ENCODE measurements at regions not wholly inside any gene's neighbourhood (a gene's known extent, or its start where the extent isn't known, plus 50 kb on each side); places are given as distances from the start of the nearest gene placed in this dataset.
"Not testable (repeated sequence)": the region's sequence is repeated elsewhere in the genome, so short reads cannot be mapped to it uniquely, and the experiment has no call there.

DNA sequence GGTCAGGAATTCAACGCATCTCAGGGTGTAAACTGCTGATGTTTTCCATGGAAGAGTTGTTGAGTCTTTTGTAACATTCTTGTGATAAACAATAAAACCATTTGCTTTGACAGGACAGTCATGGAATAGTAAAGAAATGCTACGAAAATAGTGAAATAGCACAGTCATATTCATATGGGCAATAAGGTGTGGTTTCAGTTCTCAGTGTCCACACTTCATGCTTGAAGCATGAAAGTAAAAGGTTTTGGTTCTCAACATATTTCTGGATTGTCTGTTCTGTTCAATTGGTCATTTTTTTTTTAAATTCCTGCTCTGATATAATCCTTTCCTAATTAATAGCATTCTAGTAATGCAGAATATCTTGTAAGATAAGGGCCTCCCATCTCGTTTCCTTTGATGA is 467.6 kb upstream of the ZNF608 start:
- DNase-seq = no peak

DNA sequence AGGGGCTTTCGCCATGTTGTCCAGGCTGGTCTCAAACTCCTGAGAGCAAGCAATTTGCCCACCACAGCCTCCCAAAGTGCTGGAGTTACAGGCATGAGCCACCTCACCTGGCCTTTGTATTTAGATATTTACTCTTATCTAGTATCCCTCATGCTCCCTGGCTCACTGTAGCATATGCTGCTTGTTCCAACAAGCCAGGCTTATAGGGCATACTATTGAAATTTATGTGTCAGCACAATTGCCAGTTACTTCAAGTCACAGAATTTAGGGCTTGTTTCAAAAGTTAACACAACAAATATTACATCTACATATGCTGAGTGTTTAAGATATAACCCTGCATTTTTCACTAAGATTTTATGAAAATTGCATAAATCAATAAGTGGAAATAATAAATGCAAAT is 469.2 kb upstream of the ZNF608 start:
- DNase-seq = no peak

- no peak for DNase-seq
Observed at GRCh38 chr5:125219710-125220109, 473.3 kb upstream of the ZNF608 start.

GRCh38 chr5:125220284-125220683 is 473.8 kb upstream of the ZNF608 start:
- no peak for DNase-seq

GRCh38 chr5:125222597-125223240 is 476.3 kb upstream of the ZNF608 start:
- DNase-seq = no peak

DNA sequence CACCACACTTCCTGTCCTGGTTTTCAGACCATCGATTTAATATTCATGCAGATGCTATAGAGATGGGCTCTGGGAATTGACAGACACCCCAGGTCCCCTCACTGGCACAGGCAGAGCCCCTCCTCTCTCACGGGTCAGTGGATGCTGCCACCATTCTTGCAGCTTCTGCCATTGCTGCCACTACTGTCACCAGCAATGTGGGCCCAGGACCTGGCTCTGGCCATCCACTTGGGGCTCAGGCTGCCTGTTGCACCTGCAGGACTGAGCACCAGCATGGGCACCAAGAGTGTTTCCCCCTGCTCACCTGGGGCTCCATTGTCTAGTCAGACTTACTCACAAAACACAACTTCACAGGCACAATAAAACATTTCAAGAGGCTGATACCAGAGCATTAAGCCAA is 479.0 kb upstream of the ZNF608 start:
- no peak for DNase-seq

DNA sequence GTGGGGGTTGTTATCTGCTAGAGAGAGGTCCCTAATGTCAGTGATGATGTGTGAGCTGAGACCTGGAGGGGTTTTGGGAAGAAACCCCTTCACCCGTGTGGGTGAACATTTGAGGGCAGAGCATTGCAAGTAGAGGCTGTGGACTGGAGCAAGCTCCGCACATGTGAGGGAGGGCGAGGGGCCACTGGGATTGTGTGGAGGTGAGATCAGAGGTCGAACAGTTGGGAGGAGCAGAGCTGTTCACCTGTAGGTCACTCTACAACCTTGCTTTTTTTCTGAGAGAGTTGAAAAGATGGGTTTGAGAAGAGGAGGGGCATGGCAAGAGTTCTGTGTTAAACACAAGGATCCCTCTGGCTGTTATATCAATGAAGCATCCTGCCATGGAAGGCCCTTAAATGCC is 480.4 kb upstream of the ZNF608 start:
- no peak for DNase-seq

DNA sequence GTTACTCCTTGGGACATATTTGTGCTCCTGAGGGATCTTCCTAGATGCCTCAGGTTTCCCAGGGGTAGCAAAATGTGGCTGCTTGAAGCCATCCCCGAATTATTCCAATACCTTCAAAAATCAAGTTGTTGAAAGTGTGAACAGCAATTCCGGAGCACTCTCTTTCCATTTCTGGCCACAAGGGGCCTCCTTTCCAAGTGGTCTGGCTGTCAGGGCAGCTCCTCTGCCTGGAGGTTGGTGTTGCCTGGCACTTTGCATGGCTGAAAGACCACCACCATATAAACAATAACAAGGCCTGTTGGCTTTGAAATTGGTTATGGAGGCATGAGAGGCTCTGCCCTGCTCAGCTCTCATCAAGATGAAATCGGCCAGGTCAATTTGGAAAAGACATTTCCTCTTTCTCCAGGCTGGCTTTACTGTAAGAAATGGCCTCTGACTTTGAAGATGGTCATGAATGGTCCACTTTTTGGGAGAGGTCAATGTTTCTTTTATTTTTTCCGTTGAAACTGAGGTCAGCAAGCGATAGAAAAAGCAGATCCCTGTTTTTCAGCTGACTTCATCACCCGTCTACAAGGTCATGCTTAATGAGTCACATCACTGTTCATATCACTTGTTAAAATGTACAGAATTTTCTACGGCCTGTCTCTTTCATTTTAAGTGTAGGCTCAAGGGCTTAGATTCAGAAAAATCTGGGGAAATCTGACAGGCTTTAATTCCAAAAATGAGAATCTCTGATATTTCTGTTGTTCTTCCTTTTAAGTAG is 481.1 kb upstream of the ZNF608 start:
- DNase-seq = peak in 1 of 4 experiments; percentile 2

GRCh38 chr5:125228363-125229070 is 482.1 kb upstream of the ZNF608 start:
- DNase-seq = no peak

GRCh38 chr5:125229556-125229955 is 483.1 kb upstream of the ZNF608 start:
- DNase-seq = no peak

DNA sequence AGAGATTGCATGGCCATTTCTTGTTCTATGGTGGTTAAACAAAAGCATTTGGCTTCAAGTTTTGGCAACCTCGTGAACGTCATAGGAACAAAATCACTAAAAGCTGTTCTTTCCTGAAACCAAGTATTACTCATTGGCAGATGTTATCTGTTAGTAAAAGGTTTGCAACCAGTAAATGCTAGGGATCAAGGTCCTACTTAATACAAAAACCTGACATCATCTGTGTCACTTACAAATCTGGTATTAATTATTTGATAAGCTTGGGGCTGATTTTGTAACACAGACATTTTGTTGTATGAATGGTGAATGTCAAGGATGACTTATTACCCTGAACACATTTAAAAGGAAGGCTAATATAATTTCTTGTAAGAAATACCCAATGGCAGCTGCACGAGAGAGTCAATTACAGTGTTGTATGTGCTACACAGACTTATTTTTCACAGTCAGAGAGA is 486.4 kb upstream of the ZNF608 start:
- no peak for DNase-seq

GRCh38 chr5:125233944-125234343 is 487.5 kb upstream of the ZNF608 start:
- no peak for DNase-seq

DNA sequence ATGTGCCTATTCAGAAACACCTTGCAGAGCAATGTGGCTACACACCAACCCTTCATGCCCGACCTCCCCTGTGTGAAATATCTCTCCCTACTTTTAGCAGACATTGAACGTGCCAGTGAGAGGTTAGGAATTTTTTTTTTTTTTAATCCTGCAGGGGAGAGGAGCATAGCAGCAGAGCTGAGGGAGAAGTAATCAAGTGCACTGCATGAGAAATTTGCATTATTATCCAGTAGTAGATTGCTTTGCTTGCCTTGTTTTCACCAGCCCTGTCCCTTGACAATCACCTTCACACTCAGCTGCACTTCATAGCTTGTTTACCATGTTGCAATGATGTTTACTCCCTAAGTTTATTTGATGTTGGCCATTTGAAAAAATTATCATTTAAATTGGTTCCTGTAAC is 489.6 kb upstream of the ZNF608 start:
- no peak for DNase-seq

GRCh38 chr5:125236981-125237380 is 490.5 kb upstream of the ZNF608 start:
- no peak for DNase-seq

DNA sequence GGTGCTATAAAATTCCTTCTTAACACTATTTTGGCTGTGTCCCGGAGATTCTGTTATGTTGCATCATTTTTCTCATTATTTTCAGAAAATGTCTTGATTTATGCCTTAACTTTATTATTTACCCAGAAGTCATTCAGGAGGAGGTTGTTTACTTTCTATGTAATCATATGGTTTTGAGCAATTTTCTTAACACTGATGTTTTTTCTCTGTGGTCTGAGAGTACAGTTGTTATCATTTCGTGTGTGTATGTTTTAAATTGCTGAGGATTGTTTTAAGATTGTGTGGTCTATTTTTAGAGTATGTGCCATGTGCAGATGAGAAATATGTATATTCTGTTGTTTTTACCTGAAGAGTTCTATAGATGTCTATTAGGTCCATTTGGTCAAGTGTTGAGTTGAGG is 498.1 kb upstream of the ZNF608 start:
- DNase-seq = no peak

GRCh38 chr5:125245216-125245615 is 498.8 kb upstream of the ZNF608 start:
- DNase-seq = no peak

DNA sequence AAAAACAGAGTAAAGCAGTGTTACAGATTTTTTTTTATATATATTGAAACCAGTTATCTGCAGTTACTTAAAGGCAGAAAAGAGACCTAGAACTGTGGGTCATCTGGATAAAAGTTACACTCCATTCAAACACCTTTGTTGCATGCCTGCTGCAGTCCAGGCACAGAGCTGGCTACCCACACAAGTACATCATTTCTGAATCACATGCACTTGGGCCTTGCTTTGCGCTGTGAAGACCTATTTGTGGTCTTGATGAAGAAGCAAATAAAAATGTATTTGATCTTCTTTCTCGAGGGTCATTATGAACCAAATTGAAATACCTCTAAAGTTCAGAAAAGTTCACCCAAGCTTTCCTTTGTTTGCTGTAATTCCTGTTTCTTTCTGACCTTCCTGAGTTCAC is 503.0 kb upstream of the ZNF608 start:
- DNase-seq = no peak

DNA sequence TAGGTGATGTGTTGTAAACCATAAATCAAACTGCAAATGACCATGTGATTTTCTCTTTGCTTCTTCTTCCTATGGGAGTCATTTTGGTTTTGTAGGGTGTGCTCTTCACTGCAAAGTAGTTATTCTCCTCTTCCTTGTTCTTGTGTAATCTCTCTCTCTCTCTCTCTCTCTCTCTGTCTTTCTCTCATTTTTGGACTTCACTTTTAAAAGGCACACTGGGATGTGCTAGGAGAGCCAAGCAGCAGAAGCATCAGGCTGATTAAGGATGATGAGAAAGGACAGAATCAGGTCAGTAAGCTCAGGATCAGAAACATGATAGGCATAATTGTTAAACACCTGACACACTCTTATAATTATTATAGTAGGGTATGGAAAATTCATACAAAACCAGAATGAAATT is 505.3 kb upstream of the ZNF608 start:
- DNase-seq = no peak

DNA sequence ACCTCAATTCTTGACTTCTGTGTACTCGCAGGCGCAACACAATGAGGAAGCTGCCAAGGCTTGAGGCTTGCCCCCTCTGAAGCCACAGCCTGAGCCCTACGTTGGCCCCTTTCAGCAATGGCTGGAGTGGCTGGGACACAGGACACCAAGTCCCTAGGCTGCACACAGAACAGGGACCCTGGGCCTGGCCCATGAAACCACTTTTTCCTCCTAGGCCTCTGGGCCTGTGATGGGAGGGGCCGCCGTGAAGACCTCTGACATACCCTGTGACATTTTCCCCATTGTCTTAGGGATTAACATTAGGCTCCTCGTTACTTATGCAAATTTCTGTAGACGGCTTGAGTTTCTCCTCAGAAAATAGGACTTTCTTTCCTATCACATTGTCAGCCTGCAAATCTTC is 507.2 kb upstream of the ZNF608 start:
- DNase-seq = not testable (repeated sequence)

DNA sequence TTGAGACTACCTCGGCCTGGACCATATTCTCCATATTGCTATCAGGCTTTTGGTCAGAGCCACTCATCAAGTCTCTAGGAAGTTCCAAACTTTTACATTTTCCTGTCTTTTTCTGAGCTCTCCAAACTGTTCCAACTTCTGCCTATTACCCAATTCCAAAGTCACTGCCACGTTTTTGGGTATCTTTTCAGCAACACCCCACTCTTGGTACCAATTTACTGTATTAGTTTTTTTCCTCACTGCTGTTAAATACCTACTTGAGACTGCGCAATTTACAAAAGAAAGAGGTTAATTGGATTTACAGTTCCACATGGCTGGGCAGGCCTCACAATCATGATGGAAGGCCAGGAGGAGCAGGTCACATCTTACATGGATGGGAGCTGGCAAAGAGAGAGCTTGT is 507.8 kb upstream of the ZNF608 start:
- no peak for DNase-seq

DNA sequence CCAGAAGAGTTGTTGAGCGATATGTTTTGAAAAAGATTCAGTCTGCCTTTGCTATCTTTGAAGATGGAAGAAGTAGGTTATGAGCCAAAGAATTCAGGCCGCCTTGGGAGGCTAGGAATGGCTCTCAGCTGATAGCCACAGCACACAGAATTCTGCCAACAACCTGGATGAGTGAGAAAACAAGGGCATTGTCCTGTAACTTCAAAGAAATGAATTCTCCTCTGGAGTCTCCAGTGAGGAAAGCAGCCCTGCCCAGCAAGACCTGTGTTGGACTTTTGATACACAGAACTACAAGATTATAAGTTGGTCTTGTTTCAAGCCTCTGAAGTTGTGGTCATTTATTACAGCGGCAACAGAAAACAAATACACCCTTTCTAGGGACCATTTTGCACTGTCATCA is 509.9 kb upstream of the ZNF608 start:
- no peak for DNase-seq

DNA sequence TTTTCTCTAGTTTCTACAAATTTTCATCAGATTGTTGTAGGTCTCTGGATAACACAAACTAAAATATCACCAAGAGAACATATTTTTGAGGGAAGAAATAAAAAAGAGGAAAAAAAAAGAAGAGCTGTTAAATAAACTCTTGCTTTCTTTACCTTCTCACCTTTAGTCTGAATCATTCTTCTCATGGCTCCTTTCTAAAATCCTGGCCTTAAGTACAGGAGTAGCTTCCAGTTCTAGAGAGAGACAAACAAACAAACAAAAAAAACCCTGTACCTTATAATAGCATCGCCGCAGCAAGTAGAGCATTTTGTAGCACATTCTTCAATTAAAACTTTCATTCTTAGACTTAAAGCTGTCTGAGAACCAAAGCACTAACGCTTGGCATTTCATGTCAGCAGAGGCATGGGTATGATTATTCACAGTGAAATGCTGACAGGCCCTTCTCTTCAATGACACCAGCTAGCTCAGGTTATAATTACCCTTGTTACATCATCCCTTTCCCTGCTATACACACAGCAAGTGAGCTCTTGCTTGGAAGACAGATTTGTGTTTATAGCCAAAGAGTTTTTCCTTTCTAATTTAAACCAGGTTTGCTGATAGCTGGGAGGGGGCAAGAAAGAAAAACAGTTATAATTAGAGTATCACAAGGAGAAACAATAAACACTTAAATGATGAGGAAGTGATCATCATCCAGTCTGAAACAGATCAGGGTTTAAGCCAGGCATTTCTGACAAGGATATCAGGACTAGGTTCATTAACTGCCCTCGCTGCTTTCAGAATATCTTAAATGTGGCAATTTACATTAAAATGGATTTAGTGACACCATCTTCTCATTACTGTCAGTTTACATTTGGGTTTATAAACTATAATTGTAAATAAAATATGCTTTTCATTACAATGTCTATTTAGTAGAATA is 510.9 kb upstream of the ZNF608 start:
- no peak for DNase-seq

- no peak for DNase-seq
Observed at GRCh38 chr5:125257997-125258396, 511.6 kb upstream of the ZNF608 start.
